ENCODE measurements at regions not wholly inside any gene's neighbourhood (a gene's known extent, or its start where the extent isn't known, plus 50 kb on each side); places are given as distances from the start of the nearest gene placed in this dataset.

DNA sequence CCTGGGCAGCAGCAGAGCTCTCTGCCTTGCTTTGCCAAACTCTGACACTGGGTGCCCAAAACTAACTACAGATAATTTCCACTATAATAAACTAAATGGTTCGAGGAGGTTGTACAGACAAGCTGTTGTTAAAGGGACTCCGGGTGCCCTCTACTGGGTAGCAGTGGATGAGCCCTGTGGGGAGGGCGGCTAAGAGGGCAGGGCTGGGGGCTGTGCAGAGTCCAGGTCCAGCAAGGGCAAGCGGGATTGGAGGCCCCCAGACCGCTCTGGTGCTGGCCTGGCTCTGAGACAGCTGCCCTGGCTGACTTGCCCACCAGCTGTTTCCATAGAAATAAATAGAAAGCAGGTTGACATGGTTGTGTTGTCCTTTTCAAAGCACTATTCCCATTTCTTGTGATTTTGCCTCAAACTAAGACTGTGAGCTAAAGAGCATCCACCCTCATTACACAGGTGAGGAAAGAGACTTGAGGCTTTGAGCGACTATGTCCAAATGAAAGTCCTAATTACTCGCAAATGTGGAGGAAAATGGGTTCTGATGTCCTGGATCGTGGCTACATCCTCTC, 167.6 kb upstream of the CST7 start:
- no peak overlapping the region for H3K4me3 ChIP-seq
- H3K36me3 ChIP-seq (ENCODE audit: insufficient read depth in 1 of 2, low read depth in 1 of 2), result no peaks in the 10 kb centered on the region
- no peaks in the 10 kb centered on the region for H3K9me3 ChIP-seq
- DNase-seq (peak in 1 of 2 donors; percentile 23), ATAC-seq (no peak)
- H3K27me3 ChIP-seq (ENCODE audit: insufficient read depth in 3 of 3, low read length in 2 of 3), result peaks cover 0 to 36% (median 3%) of the 10 kb centered on the region in 3 donors
- H3K4me1 ChIP-seq, result no peaks in the 10 kb centered on the region
- H3K27ac ChIP-seq, result no peak overlapping the region
- TF ChIP-seq, protein P1, sequence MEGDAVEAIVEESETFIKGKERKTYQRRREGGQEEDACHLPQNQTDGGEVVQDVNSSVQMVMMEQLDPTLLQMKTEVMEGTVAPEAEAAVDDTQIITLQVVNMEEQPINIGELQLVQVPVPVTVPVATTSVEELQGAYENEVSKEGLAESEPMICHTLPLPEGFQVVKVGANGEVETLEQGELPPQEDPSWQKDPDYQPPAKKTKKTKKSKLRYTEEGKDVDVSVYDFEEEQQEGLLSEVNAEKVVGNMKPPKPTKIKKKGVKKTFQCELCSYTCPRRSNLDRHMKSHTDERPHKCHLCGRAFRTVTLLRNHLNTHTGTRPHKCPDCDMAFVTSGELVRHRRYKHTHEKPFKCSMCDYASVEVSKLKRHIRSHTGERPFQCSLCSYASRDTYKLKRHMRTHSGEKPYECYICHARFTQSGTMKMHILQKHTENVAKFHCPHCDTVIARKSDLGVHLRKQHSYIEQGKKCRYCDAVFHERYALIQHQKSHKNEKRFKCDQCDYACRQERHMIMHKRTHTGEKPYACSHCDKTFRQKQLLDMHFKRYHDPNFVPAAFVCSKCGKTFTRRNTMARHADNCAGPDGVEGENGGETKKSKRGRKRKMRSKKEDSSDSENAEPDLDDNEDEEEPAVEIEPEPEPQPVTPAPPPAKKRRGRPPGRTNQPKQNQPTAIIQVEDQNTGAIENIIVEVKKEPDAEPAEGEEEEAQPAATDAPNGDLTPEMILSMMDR (IDR thresholded peaks at IDR 0.05), result peak; percentile 15
- WGBS, 3 donors, result 26 to 40% (median 31%) methylated on average over 8 of the region's 8 CpGs
- intact Hi-C loops (cut with DNase I), result no loop called here

DNA sequence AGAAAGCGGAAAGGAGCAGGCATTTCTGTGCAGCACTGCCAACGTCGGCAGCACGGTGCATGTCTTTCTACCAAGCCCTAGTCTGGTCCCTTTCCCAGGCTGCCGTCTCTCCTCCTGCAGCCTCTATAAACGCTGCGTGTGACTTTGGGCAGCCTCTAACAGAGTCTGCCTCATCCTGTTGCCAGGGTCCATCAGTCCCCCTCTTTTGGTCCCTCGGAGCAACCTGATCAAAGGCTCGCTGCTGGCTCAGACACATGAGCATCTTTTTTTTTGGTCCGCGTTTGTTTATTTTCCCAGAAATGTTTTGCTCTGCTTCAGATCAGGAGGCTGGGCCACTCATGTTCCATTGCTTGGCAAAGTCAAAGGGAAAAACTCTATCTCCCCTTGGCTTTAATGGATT, 166.8 kb upstream of the CST7 start:
- TF ChIP-seq, protein P1 (IDR thresholded peaks at IDR 0.05), result no peak
- Histone ChIP-seq H3K27me3 (ENCODE audit: insufficient read depth in 3 of 3, low read length in 2 of 3) (peaks cover 0 to 32% (median 2%) of the 10 kb centered on the region in 3 donors), H3K4me3 (no peak overlapping the region), H3K36me3 (ENCODE audit: insufficient read depth in 1 of 2, low read depth in 1 of 2) (no peaks in the 10 kb centered on the region), H3K27ac (no peak overlapping the region), H3K4me1 (no peaks in the 10 kb centered on the region), H3K9me3 (no peaks in the 10 kb centered on the region)
- intact Hi-C loops (cut with DNase I), result no loop called here
- WGBS, 3 donors, result 24 to 34% (median 30%) methylated on average over 11 of the region's 11 CpGs
- DNase-seq, result peak in 1 of 2 donors; percentile 9
- no peak for ATAC-seq

DNA sequence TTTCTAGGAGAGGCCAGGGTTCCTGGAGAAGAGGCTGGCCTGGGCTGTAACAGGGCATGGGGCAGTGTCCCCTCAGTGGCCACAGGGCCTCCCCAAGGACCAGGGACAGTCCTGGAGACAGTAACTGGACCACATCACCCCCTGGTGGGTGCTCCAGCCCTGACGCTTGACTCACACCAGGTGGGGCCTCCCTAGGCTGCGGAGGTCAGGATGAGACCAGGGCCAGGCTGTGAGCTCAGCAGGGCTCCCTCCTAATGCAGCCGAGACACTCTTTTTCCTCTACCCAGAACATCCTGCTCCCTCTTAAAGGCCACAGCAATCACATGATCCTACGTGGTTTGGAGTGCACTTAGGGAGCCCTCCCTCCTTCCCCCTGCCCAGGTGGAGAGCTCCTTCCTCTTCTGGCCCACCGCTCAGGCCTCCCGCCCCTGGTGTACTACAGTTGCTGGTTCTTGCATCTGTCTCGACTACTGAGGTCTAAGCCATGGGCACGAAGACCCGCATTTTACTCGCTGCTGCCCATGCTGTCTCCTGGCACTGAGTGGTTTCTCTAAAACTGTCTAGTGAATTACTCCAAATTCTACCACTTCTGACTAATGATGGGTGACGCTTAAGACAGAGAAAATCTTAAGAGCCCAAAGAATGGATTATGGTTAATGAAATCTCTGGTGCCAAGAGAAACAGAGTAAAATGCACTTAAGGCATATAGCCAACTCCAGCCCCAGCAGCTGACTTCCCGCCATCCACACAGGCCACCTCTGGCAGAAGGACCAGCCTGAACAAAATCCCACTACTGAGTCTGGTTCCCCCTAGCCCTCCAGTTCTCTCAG, 166.1 kb upstream of the CST7 start:
- Histone ChIP-seq H3K9me3 (no peaks in the 10 kb centered on the region), H3K4me1 (no peaks in the 10 kb centered on the region), H3K27me3 (ENCODE audit: insufficient read depth in 3 of 3, low read length in 2 of 3) (peaks cover 0 to 32% (median 2%) of the 10 kb centered on the region in 3 donors), H3K27ac (no peak overlapping the region), H3K4me3 (no peak overlapping the region), H3K36me3 (ENCODE audit: insufficient read depth in 1 of 2, low read depth in 1 of 2) (no peaks in the 10 kb centered on the region)
- TF ChIP-seq, protein P1 (IDR thresholded peaks at IDR 0.05), result no peak
- intact Hi-C loops (cut with DNase I), result no loop called here
- ATAC-seq, result no peak
- DNase-seq, result peak in 1 of 2 donors; percentile 14
- WGBS, 3 donors, result 72 to 77% (median 76%) methylated on average over 12 of the region's 12 CpGs

DNA sequence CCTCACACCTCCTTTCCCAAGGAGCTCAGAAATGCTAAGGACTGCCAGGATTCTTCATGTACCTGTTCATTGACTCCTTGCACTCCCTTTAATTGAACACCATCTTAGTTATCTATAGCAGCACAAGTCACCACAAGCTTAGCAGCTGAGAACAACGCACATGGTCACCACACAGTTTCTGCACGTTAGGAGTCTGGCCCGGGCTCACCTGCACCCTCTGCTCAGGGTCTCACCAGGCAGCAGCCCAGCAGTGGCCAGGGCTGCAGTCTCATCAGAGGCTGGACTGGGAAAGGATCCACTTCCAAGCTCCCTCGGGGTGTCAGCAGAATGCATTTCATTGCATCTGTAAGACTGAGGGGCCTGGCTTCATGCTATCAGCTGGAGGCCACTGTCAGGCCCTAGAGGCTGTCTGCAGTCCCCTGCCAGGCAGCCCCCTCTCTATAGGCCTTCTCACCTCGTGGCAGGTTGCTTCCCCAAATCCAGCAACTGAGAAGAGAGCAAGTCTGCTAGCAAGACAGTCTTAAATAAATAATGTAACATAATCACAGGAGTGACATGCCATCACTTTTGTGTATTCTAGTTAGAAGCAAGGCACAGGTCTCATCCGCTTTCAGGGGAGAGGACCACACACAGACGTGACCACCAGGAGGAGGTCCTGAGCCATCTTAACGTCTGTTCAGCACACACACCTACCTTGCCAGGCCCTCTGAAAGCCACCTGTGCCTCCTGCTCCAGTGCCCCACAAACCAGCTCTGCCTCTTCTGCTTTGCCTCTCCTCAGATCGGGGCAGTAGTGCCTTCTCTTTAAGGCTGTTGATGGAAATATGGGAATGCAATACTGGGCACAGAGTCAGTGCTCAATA, 165.2 kb upstream of the CST7 start:
- Histone ChIP-seq H3K36me3 (ENCODE audit: insufficient read depth in 1 of 2, low read depth in 1 of 2) (no peaks in the 10 kb centered on the region), H3K9me3 (no peaks in the 10 kb centered on the region), H3K27ac (no peak overlapping the region), H3K27me3 (ENCODE audit: insufficient read depth in 3 of 3, low read length in 2 of 3) (peaks cover 0 to 32% (median 0%) of the 10 kb centered on the region in 3 donors), H3K4me3 (no peak overlapping the region), H3K4me1 (no peaks in the 10 kb centered on the region)
- TF ChIP-seq, protein P1 (IDR thresholded peaks at IDR 0.05), result no peak
- no peak for DNase-seq
- no peak for ATAC-seq
- intact Hi-C loops (cut with DNase I), result no loop called here
- 83 to 88% (median 88%) methylated on average over 9 of the region's 9 CpGs for WGBS, 3 donors
